Chondrocyte (in vitro differentiated cells): ENCODE measurements at regions not wholly inside any gene's neighbourhood (a gene's known extent, or its start where the extent isn't known, plus 50 kb on each side); places are given as distances from the start of the nearest gene placed in this dataset.
"Not testable (repeated sequence)": the region's sequence is repeated elsewhere in the genome, so short reads cannot be mapped to it uniquely, and the experiment has no call there.

Experiments
- DNase-seq: peaks from one replicate; pipeline ENCODE4 v3.0.0; 2021; ENCODE audit warnings: mixed read lengths, low spot score
- H3K27ac Mint-ChIP-seq: one replicate; pipeline ENCODE4 v1.8.0; 2021; ENCODE audit warnings: mild to moderate bottlenecking, moderate library complexity, mixed read lengths; ENCODE audit not compliant: unreplicated experiment
- H3K27me3 Mint-ChIP-seq: 2 replicates; pipeline ENCODE4 v1.8.0; 2021; ENCODE audit warnings: low read depth, mixed read lengths
- H3K36me3 Mint-ChIP-seq: 2 replicates; pipeline ENCODE4 v1.8.0; 2021; ENCODE audit warnings: low read depth, mixed read lengths
- H3K4me1 Mint-ChIP-seq: 2 replicates; pipeline ENCODE4 v1.8.0; 2021; ENCODE audit warnings: low read depth, mild to moderate bottlenecking, mixed read lengths
- H3K4me3 Mint-ChIP-seq: one replicate; pipeline ENCODE4 v1.8.0; 2021; ENCODE audit warnings: mild to moderate bottlenecking, moderate library complexity, mixed read lengths; ENCODE audit not compliant: unreplicated experiment
- H3K9me3 Mint-ChIP-seq: 2 replicates; pipeline ENCODE4 v1.8.0; 2021; ENCODE audit warnings: low read depth, mixed read lengths
- CTCF ChIP-seq: fragments of 200-600 bp; sonication (generic); IDR thresholded peaks from 2 replicates; pipeline ENCODE4 v1.5.0; 2021; ENCODE audit warnings: antibody characterized with exemption, mild to moderate bottlenecking, moderate library complexity

DNA sequence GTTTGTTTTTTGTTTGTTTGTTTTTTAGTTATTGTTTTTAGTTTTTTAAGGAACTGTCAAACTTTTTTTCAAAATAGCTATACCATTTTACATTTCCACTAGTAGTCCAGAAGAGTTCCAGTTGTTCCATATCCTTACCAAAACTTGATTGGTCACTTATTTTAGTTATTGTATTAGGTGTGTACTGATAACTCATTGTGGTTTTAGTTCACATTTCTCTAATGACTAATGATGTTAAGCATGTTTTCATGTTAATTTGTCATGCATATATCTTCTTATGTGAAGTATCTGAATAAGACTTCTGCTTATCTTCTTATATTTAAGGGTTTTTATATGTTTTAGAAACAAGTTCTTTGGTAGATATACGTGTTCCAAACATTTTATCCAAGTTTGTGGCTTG is 89.5 kb downstream of the CD200R1L start:
- no peak for DNase-seq
- peaks cover 15% of the 10 kb centered on the region for H3K4me1 Mint-ChIP-seq
- H3K27ac Mint-ChIP-seq = no peak overlapping the region
- no peak for TF ChIP-seq CTCF
- no peaks in the 10 kb centered on the region for H3K36me3 Mint-ChIP-seq
- H3K9me3 Mint-ChIP-seq = no peaks in the 10 kb centered on the region
- H3K27me3 Mint-ChIP-seq = no peaks in the 10 kb centered on the region
- H3K4me3 Mint-ChIP-seq = no peak overlapping the region

- no peak for DNase-seq
These were observed 90.6 kb downstream of the CD200R1L start for GRCh38 chr3:112755845-112756613.

GRCh38 chr3:112755046-112755445 is 91.6 kb downstream of the CD200R1L start:
- not testable (repeated sequence) for H3K36me3 Mint-ChIP-seq, H3K27ac Mint-ChIP-seq

More at GRCh38 chr3:112755845-112756613, 90.6 kb downstream of the CD200R1L start:
- H3K4me1 Mint-ChIP-seq = peaks cover 11% of the 10 kb centered on the region
- no peaks in the 10 kb centered on the region for H3K9me3 Mint-ChIP-seq
- no peak overlapping the region for H3K27ac Mint-ChIP-seq
- H3K4me3 Mint-ChIP-seq = no peak overlapping the region
- no peak for TF ChIP-seq CTCF
- H3K27me3 Mint-ChIP-seq = no peaks in the 10 kb centered on the region
- H3K36me3 Mint-ChIP-seq = no peaks in the 10 kb centered on the region

DNA sequence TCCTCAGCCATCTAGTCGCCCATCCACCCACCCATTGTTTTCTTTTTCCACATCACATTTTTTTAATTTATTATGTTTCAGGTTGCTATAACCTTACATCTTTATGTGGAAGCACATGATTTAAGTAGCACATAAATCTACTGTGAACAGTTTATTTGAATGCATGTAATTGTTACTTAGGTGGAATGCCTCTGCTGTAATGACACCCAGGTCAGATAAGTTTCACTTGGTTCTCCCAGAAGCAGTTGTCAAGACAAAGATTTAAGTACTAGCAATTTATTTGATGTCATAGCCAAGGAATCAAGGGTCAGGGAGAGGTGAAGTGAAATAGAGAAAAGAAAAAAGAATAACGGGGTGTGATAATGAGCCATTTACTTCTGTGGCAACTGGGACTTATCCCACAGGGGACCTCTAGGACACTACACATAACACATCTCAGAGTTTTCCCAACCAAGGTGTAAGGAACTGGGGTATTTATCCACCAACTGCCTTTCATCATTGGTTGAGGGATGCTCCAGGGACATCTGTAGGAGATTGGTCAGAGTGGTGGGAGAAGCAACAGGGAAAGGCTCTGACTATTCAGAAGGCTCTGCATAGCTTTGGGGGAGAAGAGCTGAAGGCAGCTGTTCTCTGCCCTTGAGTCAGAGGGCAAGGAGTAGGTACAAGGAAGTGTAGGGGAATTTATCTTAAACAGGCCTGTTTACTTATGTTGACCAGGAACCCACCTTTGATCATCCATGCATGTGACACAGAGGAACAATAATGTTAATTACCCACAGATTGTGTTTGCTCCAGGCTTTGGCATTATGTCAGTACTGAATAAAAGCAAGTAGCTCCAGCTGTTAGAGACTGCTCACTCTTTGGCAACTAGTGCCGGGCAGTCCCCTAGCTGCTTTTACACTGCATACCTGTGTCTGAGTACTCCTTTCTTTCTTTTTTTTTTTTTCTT is 94.8 kb downstream of the CD200R1L start:
- H3K27me3 Mint-ChIP-seq = no peaks in the 10 kb centered on the region
- no peak overlapping the region for H3K4me3 Mint-ChIP-seq
- H3K4me1 Mint-ChIP-seq = peaks cover 22% of the 10 kb centered on the region
- no peaks in the 10 kb centered on the region for H3K9me3 Mint-ChIP-seq
- H3K36me3 Mint-ChIP-seq = no peaks in the 10 kb centered on the region
- no peak overlapping the region for H3K27ac Mint-ChIP-seq
- DNase-seq = no peak
- no peak for TF ChIP-seq CTCF

More at GRCh38 chr3:112755046-112755445, 91.6 kb downstream of the CD200R1L start:
- not testable (repeated sequence) for H3K4me1 Mint-ChIP-seq, DNase-seq, H3K4me3 Mint-ChIP-seq, H3K27me3 Mint-ChIP-seq, H3K9me3 Mint-ChIP-seq

DNA sequence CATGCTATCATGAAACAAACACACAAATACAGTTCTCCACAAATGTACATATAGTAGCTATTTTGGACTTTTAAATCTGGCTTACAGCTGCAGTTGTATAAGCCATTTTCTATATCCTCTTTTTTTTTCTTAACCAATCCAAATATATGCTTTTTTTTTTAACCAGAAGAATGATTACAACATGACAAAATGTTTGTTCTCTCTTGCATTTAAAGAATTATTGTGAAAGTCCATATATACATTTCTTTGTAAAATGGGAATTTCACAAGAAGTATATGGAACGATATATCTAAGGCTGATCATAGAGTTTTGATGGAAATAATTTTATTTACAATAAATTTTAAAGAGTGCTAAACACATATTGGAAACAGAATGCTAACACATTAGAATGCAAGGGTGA is 95.6 kb downstream of the CD200R1L start:
- Mint-ChIP-seq H3K27ac (no peak overlapping the region), H3K27me3 (no peaks in the 10 kb centered on the region), H3K9me3 (no peaks in the 10 kb centered on the region), H3K4me3 (no peak overlapping the region), H3K4me1 (peaks cover 27% of the 10 kb centered on the region), H3K36me3 (no peaks in the 10 kb centered on the region)
- no peak for TF ChIP-seq CTCF
- no peak for DNase-seq
